SW 1271 (cell line): ENCODE measurements at regions not wholly inside any gene's neighbourhood (a gene's known extent, or its start where the extent isn't known, plus 50 kb on each side); places are given as distances from the start of the nearest gene placed in this dataset.
"Not testable (repeated sequence)": the region's sequence is repeated elsewhere in the genome, so short reads cannot be mapped to it uniquely, and the experiment has no call there.

Experiments used
- DNase-seq, 2 experiments: peaks; one replicate each; lab custom pipeline; 2025; lab: John Stamatoyannopoulos, UW

- DNase-seq = no peak
These were observed 162.9 kb upstream of the RORB start for GRCh38 chr9:74334271-74334670.

GRCh38 chr9:74336161-74336560 lies 161.0 kb upstream of the RORB start:
- no peak for DNase-seq

GRCh38 chr9:74348777-74349176 lies 148.4 kb upstream of the RORB start:
- no peak for DNase-seq

- no peak for DNase-seq
These were observed 142.0 kb upstream of the RORB start for GRCh38 chr9:74355107-74355506.

- DNase-seq = no peak
These were observed 139.6 kb upstream of the RORB start for GRCh38 chr9:74357577-74357976.

- no peak for DNase-seq
These were observed 138.2 kb upstream of the RORB start for GRCh38 chr9:74358959-74359358.

GRCh38 chr9:74361508-74361907 lies 135.6 kb upstream of the RORB start:
- DNase-seq = no peak

GRCh38 chr9:74362423-74362822 lies 134.7 kb upstream of the RORB start:
- DNase-seq = no peak

- no peak for DNase-seq
These were observed 131.0 kb upstream of the RORB start for GRCh38 chr9:74366111-74366510.

- DNase-seq = no peak
These were observed 127.3 kb upstream of the RORB start for GRCh38 chr9:74369844-74370243.

- DNase-seq = no peak
These were observed 123.8 kb upstream of the RORB start for GRCh38 chr9:74373348-74373747.

- peak in 1 of 2 experiments; percentile 50 for DNase-seq
These were observed 117.4 kb upstream of the RORB start for GRCh38 chr9:74379718-74380117.

GRCh38 chr9:74391816-74392215 lies 105.3 kb upstream of the RORB start:
- no peak for DNase-seq

GRCh38 chr9:74403581-74403980 lies 93.6 kb upstream of the RORB start:
- DNase-seq = no peak

- DNase-seq = no peak
These were observed 92.5 kb upstream of the RORB start for GRCh38 chr9:74404620-74405019.

GRCh38 chr9:74407166-74407565 lies 90.0 kb upstream of the RORB start:
- no peak for DNase-seq

- DNase-seq = no peak
These were observed 84.7 kb upstream of the RORB start for GRCh38 chr9:74412236-74412979.

GRCh38 chr9:74413876-74414275 lies 83.3 kb upstream of the RORB start:
- no peak for DNase-seq

GRCh38 chr9:74414325-74414724 lies 82.8 kb upstream of the RORB start:
- DNase-seq = no peak

GRCh38 chr9:74415995-74416394 lies 81.1 kb upstream of the RORB start:
- DNase-seq = no peak

GRCh38 chr9:74424488-74424887 lies 72.6 kb upstream of the RORB start:
- not testable (repeated sequence) for DNase-seq

GRCh38 chr9:74431467-74431866 lies 65.7 kb upstream of the RORB start:
- DNase-seq = no peak

GRCh38 chr9:74443036-74443750 lies 53.9 kb upstream of the RORB start:
- DNase-seq = no peak

GRCh38 chr9:74444369-74444768 lies 52.8 kb upstream of the RORB start:
- DNase-seq = no peak
